ENCODE measurements at regions not wholly inside any gene's neighbourhood (a gene's known extent, or its start where the extent isn't known, plus 50 kb on each side); places are given as distances from the start of the nearest gene placed in this dataset.

DNA sequence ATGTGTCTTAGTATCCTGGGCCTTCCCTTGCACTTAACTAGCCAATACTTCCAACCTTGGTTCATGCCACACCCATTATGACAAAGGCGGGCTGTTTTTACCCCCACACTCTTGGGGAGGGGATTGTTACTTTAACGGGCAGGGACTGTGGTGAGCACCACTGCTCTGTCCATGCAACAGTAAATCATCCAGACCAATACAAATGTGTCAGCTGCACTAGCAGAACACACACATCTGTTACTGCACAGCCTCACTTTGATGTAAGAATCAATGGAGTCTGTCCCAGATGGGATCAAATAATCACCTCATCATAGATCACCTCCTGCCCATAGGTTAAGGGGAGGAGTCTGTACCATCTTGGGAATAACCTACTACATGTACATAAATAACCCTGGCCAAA is 58.1 kb downstream of the NPAP1 start:
- DNase-seq (ENCODE audit: low spot score in 2 of 2) (no peak), ATAC-seq (no peak)
- Mint-ChIP-seq H3K4me3 (no peak overlapping the region), H3K9me3 (peaks cover 14% of the 10 kb centered on the region), H3K36me3 (no peaks in the 10 kb centered on the region), H3K27ac (no peak overlapping the region), H3K4me1 (peaks cover 4% of the 10 kb centered on the region)

- ATAC-seq = no peak
- no peak overlapping the region for H3K27ac Mint-ChIP-seq
- peaks cover 4% of the 10 kb centered on the region for H3K4me1 Mint-ChIP-seq
- peaks cover 12% of the 10 kb centered on the region for H3K9me3 Mint-ChIP-seq
- H3K36me3 Mint-ChIP-seq = no peaks in the 10 kb centered on the region
- DNase-seq (ENCODE audit: low spot score in 2 of 2) = no peak
- H3K4me3 Mint-ChIP-seq = no peak overlapping the region
Observed at GRCh38 chr15:24734396-24734795, 58.8 kb downstream of the NPAP1 start.

DNA sequence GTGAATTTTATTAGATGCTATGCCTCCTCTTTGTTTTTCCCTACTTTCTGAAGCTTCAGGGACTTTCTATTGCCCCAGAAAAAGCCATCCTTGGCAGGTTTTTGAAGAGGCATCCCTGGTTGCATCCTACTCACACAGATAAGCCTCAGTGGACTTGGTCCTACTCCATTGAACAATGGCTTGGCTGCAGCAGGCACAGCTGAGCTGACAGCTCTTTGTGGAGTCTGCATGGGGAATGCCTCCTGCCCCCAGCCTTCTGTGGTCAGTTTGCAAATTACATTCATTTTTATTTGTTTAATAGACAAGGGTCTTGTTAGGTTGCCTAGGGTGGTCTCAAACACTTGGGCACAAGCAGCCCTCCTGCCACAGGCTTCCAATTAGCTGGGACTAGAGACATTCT is 69.7 kb downstream of the NPAP1 start:
- no peak for ATAC-seq
- Mint-ChIP-seq H3K4me1 (no peaks in the 10 kb centered on the region), H3K36me3 (no peaks in the 10 kb centered on the region), H3K9me3 (peaks cover 15% of the 10 kb centered on the region), H3K4me3 (no peak overlapping the region), H3K27ac (no peak overlapping the region)
- DNase-seq (ENCODE audit: low spot score in 2 of 2) = no peak

- ATAC-seq (no peak), DNase-seq (ENCODE audit: low spot score in 2 of 2) (no peak)
- Mint-ChIP-seq H3K9me3 (peaks cover 15% of the 10 kb centered on the region), H3K4me3 (no peak overlapping the region), H3K27ac (no peak overlapping the region), H3K4me1 (no peaks in the 10 kb centered on the region), H3K36me3 (no peaks in the 10 kb centered on the region)
Observed at GRCh38 chr15:24746094-24746493, 70.5 kb downstream of the NPAP1 start.

GRCh38 chr15:24747376-24747775 is 71.8 kb downstream of the NPAP1 start:
- Mint-ChIP-seq H3K9me3 (peaks cover 5% of the 10 kb centered on the region), H3K4me1 (no peaks in the 10 kb centered on the region), H3K4me3 (no peak overlapping the region), H3K36me3 (no peaks in the 10 kb centered on the region), H3K27ac (no peak overlapping the region)
- no peak for DNase-seq (ENCODE audit: low spot score in 2 of 2)
- no peak for ATAC-seq

- H3K4me1 Mint-ChIP-seq = no peaks in the 10 kb centered on the region
- no peak overlapping the region for H3K27ac Mint-ChIP-seq
- peaks cover 5% of the 10 kb centered on the region for H3K9me3 Mint-ChIP-seq
- no peak for DNase-seq (ENCODE audit: low spot score in 2 of 2)
- no peak for ATAC-seq
- no peak overlapping the region for H3K4me3 Mint-ChIP-seq
- H3K36me3 Mint-ChIP-seq = no peaks in the 10 kb centered on the region
Observed at GRCh38 chr15:24748812-24749439, 73.4 kb downstream of the NPAP1 start.

DNA sequence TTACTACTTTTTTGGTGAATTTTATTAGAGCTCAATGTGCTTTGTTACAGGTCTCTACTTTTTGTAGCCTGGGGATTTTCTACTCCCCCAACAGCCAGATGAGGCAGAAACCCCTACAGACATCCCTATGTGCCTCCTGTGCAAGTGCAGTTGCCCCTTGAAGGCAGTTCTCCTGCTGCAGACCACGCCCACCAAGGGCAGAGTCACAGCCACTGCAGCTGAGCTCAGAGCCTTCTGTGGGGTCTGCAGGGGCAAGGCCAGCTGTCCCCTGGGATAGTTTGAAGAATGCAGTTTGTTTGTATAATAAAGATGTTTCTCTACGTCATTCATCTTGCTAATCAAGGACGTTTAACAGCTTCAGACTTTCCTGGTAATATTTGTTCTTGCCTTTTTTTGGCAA is 76.8 kb downstream of the NPAP1 start:
- Mint-ChIP-seq H3K27ac (no peak overlapping the region), H3K4me1 (no peaks in the 10 kb centered on the region), H3K4me3 (no peak overlapping the region), H3K9me3 (peaks cover 10% of the 10 kb centered on the region), H3K36me3 (no peaks in the 10 kb centered on the region)
- ATAC-seq = no peak
- no peak for DNase-seq (ENCODE audit: low spot score in 2 of 2)

- DNase-seq (ENCODE audit: low spot score in 2 of 2) = no peak
- Mint-ChIP-seq H3K4me1 (no peaks in the 10 kb centered on the region), H3K36me3 (no peaks in the 10 kb centered on the region), H3K4me3 (no peak overlapping the region), H3K9me3 (peaks cover 7% of the 10 kb centered on the region), H3K27ac (no peak overlapping the region)
- ATAC-seq = no peak
Observed at GRCh38 chr15:24756101-24756500, 80.5 kb downstream of the NPAP1 start.

- Mint-ChIP-seq H3K27ac (no peak overlapping the region), H3K9me3 (peaks cover 16% of the 10 kb centered on the region), H3K4me1 (no peaks in the 10 kb centered on the region), H3K4me3 (no peak overlapping the region), H3K36me3 (no peaks in the 10 kb centered on the region)
- no peak for ATAC-seq
- no peak for DNase-seq (ENCODE audit: low spot score in 2 of 2)
Observed at GRCh38 chr15:24760066-24760465, 84.5 kb downstream of the NPAP1 start.

GRCh38 chr15:24761704-24762302 is 86.2 kb downstream of the NPAP1 start:
- no peaks in the 10 kb centered on the region for H3K36me3 Mint-ChIP-seq
- no peaks in the 10 kb centered on the region for H3K4me1 Mint-ChIP-seq
- ATAC-seq = no peak
- no peak for DNase-seq (ENCODE audit: low spot score in 2 of 2)
- H3K27ac Mint-ChIP-seq = no peak overlapping the region
- H3K4me3 Mint-ChIP-seq = no peak overlapping the region
- H3K9me3 Mint-ChIP-seq = peaks cover 13% of the 10 kb centered on the region

DNA sequence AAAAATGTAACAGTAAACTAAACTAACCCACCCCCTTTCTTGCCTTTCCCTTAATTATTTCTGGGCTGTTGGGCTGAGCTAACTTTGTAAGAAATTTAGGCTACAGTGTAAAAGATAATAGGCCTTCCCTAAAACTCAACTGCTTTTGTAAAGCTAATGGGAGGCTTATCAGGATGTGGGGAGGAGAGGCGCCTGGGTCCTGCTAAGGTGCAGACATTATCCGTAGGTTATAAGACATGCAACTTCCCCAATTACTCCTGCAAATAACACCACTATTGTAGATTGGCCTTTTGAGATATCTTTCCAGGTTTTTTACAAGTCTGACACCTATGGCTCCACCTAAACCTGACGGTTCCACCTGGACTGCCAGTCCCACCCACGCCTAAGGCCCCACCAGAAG is 88.3 kb downstream of the NPAP1 start:
- Mint-ChIP-seq H3K4me1 (no peaks in the 10 kb centered on the region), H3K9me3 (peaks cover 12% of the 10 kb centered on the region), H3K36me3 (no peaks in the 10 kb centered on the region), H3K27ac (no peak overlapping the region), H3K4me3 (no peak overlapping the region)
- no peak for ATAC-seq
- DNase-seq (ENCODE audit: low spot score in 2 of 2) = no peak

- H3K4me1 Mint-ChIP-seq = no peaks in the 10 kb centered on the region
- no peak overlapping the region for H3K27ac Mint-ChIP-seq
- ATAC-seq (no peak), DNase-seq (ENCODE audit: low spot score in 2 of 2) (no peak)
- H3K4me3 Mint-ChIP-seq = no peak overlapping the region
- peaks cover 11% of the 10 kb centered on the region for H3K9me3 Mint-ChIP-seq
- no peaks in the 10 kb centered on the region for H3K36me3 Mint-ChIP-seq
Observed at GRCh38 chr15:24764375-24765171, 89.0 kb downstream of the NPAP1 start.

DNA sequence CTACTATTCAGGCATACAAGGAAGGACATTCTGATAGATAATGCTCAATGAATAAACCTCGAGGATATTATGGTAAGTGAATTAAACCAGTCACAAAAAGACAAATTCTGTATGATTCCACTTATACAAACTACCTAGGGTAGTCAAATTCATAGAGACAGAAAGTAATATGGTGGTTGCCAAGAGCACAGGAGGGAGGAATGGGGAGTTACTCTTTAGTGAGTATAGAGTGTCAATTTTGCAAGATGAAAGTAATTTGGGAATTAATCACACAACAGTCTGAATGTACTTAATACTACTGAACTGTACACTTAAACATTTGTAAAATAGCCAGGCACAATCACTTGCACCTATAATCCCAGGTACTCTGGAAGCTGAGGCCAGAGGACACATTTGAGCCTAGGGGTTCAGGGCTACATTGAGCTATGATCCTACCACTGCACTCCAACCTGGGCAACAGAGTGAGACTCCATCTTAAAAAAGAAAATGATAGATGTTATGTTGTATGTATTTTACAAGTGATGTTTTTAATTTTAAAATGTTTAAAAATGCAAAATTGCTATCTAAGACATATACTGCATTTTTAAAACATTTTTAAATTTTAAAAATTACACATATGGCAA is 91.0 kb downstream of the NPAP1 start:
- no peak for ATAC-seq
- H3K4me1 Mint-ChIP-seq = no peaks in the 10 kb centered on the region
- H3K27ac Mint-ChIP-seq = no peak overlapping the region
- no peak overlapping the region for H3K4me3 Mint-ChIP-seq
- no peak for DNase-seq (ENCODE audit: low spot score in 2 of 2)
- H3K9me3 Mint-ChIP-seq = peaks cover 15% of the 10 kb centered on the region
- no peaks in the 10 kb centered on the region for H3K36me3 Mint-ChIP-seq

DNA sequence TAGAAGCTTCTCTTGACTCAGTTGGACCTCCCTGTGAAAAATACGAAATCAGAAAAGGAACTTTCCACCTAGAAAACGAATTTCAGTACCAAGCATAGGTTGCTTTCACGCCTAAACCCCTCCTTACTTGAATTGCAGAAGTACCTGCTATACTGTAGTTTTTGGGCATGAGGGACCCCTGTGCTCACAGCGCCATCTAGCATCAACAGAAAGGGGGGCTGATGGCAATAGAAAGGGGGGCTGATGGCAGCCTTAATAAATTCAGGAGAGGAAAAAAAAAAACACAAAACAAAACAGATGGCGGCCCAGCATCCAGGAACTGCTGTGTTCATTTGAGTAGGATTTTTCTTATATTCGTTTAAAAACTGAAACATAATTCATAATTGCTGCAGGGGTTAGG is 96.7 kb downstream of the NPAP1 start:
- no peak for DNase-seq (ENCODE audit: low spot score in 2 of 2)
- H3K27ac Mint-ChIP-seq = no peak overlapping the region
- no peak for ATAC-seq
- H3K36me3 Mint-ChIP-seq = no peaks in the 10 kb centered on the region
- peaks cover 26% of the 10 kb centered on the region for H3K9me3 Mint-ChIP-seq
- no peak overlapping the region for H3K4me3 Mint-ChIP-seq
- H3K4me1 Mint-ChIP-seq = peaks cover 5% of the 10 kb centered on the region

DNA sequence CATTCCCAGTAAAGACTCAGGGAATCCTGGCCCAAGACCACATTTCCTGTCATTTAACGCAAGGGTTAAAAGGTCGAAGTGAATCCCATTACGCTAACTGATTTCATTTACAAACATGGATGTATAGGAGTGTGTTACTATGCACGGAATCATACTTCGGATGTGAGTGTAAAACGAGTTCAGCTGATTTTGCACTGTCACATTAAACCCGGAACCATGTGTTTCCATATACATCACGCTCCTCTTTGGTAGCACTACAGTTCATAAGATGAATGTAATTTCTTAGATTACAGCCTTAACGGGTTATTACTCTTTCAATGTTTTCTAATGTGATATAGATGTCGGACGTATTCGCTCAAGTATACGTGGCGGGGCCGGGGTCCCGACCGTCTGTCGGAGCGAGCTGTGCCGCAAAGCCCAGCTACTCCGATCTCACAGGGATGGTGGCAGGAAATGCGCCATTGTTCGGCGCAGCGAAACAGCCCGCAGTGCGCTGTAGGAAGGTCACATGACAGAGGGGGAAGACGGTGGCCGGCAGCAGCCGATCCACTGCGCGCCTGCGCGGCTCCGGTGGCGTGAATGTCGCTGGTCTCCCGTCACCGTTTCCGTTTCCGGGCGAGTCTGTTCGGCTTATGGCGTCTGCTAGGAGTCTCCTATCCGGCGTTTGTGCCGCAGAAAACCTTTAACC is 97.3 kb downstream of the NPAP1 start:
- Mint-ChIP-seq H3K4me3 (peak overlapping the region; percentile 71), H3K36me3 (no peaks in the 10 kb centered on the region), H3K4me1 (peaks cover 5% of the 10 kb centered on the region), H3K9me3 (peaks cover 28% of the 10 kb centered on the region), H3K27ac (peak overlapping the region; percentile 60)
- peak; percentile 81 for ATAC-seq
- peak; percentile 9 to 48 for DNase-seq (ENCODE audit: low spot score in 2 of 2)

All from stimulated activated effector memory CD8-positive, alpha-beta T cell treated with anti-CD3 and anti-CD28 coated beads, Interleukin-12 subunit alpha, Interleukin-12 subunit beta, amount 100 ng/mL, for 72 hours (primary cell).